ENCODE measurements at regions not wholly inside any gene's neighbourhood (a gene's known extent, or its start where the extent isn't known, plus 50 kb on each side); places are given as distances from the start of the nearest gene placed in this dataset.

DNA sequence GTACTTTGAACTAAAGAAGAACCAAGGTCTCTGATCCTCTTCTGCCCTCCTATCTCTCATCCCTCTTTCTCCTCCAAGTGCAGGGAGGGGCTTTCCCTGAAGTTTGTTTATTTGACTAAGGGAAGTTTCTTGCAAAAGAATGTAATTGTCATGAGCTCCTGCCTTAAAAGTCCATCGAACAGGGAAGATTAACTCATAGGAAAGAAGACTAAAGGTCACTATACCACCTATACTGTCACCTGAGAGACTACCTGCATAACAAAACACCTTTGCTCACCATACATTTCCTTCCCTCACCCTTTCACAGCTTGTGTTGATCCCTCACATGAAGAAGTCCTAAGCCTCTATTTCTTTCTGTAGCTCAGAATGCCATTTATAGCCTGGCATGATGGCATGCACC lies 59.4 kb upstream of the C4orf54 start:
- TF ChIP-seq JUN (CRISPR knock-in tag; IDR thresholded peaks at IDR 0.05), result no peak
- TF ChIP-seq ETV6 (CRISPR knock-in tag; IDR thresholded peaks at IDR 0.05), result no peak
- TF ChIP-seq, protein P1, sequence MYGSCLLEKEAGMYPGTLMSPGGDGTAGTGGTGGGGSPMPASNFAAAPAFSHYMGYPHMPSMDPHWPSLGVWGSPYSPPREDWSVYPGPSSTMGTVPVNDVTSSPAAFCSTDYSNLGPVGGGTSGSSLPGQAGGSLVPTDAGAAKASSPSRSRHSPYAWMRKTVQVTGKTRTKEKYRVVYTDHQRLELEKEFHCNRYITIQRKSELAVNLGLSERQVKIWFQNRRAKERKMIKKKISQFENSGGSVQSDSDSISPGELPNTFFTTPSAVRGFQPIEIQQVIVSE (CRISPR knock-in tag; IDR thresholded peaks at IDR 0.05; ENCODE audit: borderline replicate concordance), result no peak
- TF ChIP-seq CTCF (IDR thresholded peaks at IDR 0.05), result no peak
- TF ChIP-seq, protein P2, sequence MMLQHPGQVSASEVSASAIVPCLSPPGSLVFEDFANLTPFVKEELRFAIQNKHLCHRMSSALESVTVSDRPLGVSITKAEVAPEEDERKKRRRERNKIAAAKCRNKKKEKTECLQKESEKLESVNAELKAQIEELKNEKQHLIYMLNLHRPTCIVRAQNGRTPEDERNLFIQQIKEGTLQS (CRISPR knock-in tag; conservative IDR thresholded peaks at IDR 0.05), result no peak
